GM12878 (cell line): ENCODE measurements at regions not wholly inside any gene's neighbourhood (a gene's known extent, or its start where the extent isn't known, plus 50 kb on each side); places are given as distances from the start of the nearest gene placed in this dataset.

Source experiments
- ATAC-seq: fragments of 200-7000 bp; cut with Tn5 transposase; 3 replicates; pipeline ENCODE4 v1.9.1; 2020; ENCODE audit warnings: mild to moderate bottlenecking, moderate library complexity
- BruUV-seq: library from RNA; stranded (reverse); fragments of 400-500 nt; replicated peaks from 2 replicates; lab custom pipeline; 2021; lab: Mats Ljungman, UMichigan
- CTCF ChIA-PET: fragments of 300-600 bp; sonication (Branson Sonifier 250); formaldehyde crosslinking; extraction: SDS; loops from one replicate; lab custom pipeline; 2021; ENCODE audit warnings: inconsistent platforms; lab: Yijun Ruan, JAX
- POLR2A ChIA-PET: fragments of 350-600 bp; formaldehyde crosslinking; extraction: SDS; loops from one replicate; lab custom pipeline; 2021; ENCODE audit warnings: inconsistent platforms; lab: Charles Lee
- RAD21 ChIA-PET: fragments of 300-600 bp; sonication (Branson Sonifier 250); formaldehyde crosslinking; loops from one replicate; lab custom pipeline; 2023; ENCODE audit warnings: antibody characterized with exemption; ENCODE audit not compliant: unreplicated experiment; lab: Charles Lee
- SMC1A ChIA-PET: fragments of 300-600 bp; sonication (Branson Sonifier 250); formaldehyde crosslinking; loops from one replicate; lab custom pipeline; 2023; ENCODE audit not compliant: unreplicated experiment, uncharacterized antibody; lab: Charles Lee
- DNase-seq: peaks from one replicate; pipeline ENCODE4 v3.0.0-alpha.2; 2011; ENCODE audit warnings: low read depth, low spot score
- FAIRE-seq: peaks from 3 replicates; lab custom pipeline; 2011; peaks lifted over from hg19 to GRCh38; lab: Jason Lieb, UNC
- H2AFZ ChIP-seq: 2 replicates; pipeline ENCODE4 v1.6.0; 2011; ENCODE audit warnings: low read depth, low read length, control low read depth; ENCODE audit not compliant: control insufficient read depth
- H3K27ac ChIP-seq: 2 replicates; pipeline ENCODE4 v1.5.1; 2011; ENCODE audit warnings: control low read depth; ENCODE audit not compliant: control insufficient read depth, insufficient read depth
- H3K27me3 ChIP-seq, 2 experiments: replicated peaks in 1 of 2; 2 replicates each; pipeline versions ENCODE4 v1.6.0 to v1.6.1; 2011; ENCODE audit warnings: low read length in 1 of 2; ENCODE audit not compliant: control insufficient read depth in 2 of 2, insufficient read depth in 2 of 2
- H3K36me3 ChIP-seq, 2 experiments: 2 replicates each; pipeline ENCODE4 v1.5.1; 2011; ENCODE audit warnings: low read length in 1 of 2; ENCODE audit not compliant: control insufficient read depth in 2 of 2, insufficient read depth in 2 of 2
- H3K4me1 ChIP-seq: 2 replicates; pipeline ENCODE4 v1.6.1; 2011; ENCODE audit warnings: mild to moderate bottlenecking, low read length, moderate library complexity, mixed read lengths; ENCODE audit not compliant: control insufficient read depth, insufficient read depth
- H3K4me2 ChIP-seq: 2 replicates; pipeline ENCODE4 v1.6.0; 2011; ENCODE audit warnings: control low read depth; ENCODE audit not compliant: control insufficient read depth, insufficient read depth
- H3K4me3 ChIP-seq: fragments of 200-600 bp; sonication (generic); 2 replicates; pipeline ENCODE4 v1.5.1; 2016
- H3K79me2 ChIP-seq: 2 replicates; pipeline ENCODE4 v1.6.0; 2011; ENCODE audit warnings: low read length; ENCODE audit not compliant: control insufficient read depth, insufficient read depth
- H3K9ac ChIP-seq: 2 replicates; pipeline ENCODE4 v1.8.0; 2011; ENCODE audit warnings: low read length, control low read depth, mixed read lengths; ENCODE audit not compliant: control insufficient read depth, insufficient read depth
- H3K9me3 ChIP-seq: replicated peaks from 3 replicates; pipeline ENCODE4 v1.5.1; 2011; ENCODE audit warnings: mild to moderate bottlenecking, low read length; ENCODE audit not compliant: control insufficient read depth, insufficient read depth
- H4K20me1 ChIP-seq: 2 replicates; pipeline ENCODE4 v1.6.0; 2011; ENCODE audit not compliant: control insufficient read depth, insufficient read depth
- ATF7 ChIP-seq: fragments of 450-650 bp; IDR thresholded peaks from 2 replicates; pipeline ENCODE4 v1.6.1; 2016; ENCODE audit warnings: low read depth, mild to moderate bottlenecking
- BACH1 ChIP-seq: fragments of 450-650 bp; IDR thresholded peaks from 2 replicates; pipeline ENCODE4 v1.6.1; 2017; ENCODE audit warnings: mild to moderate bottlenecking, borderline replicate concordance
- IRF3 ChIP-seq: fragments of 450-650 bp; IDR thresholded peaks from 2 replicates; pipeline ENCODE4 v1.6.1; 2014; ENCODE audit warnings: mild to moderate bottlenecking
- MAX ChIP-seq: IDR thresholded peaks from 2 replicates; pipeline ENCODE4 v1.6.1; 2012; ENCODE audit warnings: low read depth, low read length, improper control_type of control experiment
- NFIC ChIP-seq: IDR thresholded peaks from 2 replicates; pipeline ENCODE4 v1.6.1; 2012; ENCODE audit warnings: low read depth, mild to moderate bottlenecking, inconsistent platforms, low read length, moderate library complexity
- NR2F1 ChIP-seq: fragments of 450-650 bp; conservative IDR thresholded peaks from 2 replicates; pipeline ENCODE4 v1.6.1; 2017; ENCODE audit warnings: mild to moderate bottlenecking
- PBX3 ChIP-seq: IDR thresholded peaks from 2 replicates; pipeline ENCODE4 v1.6.1; 2011; ENCODE audit warnings: mild to moderate bottlenecking, low read depth, low read length, moderate library complexity; ENCODE audit not compliant: insufficient replicate concordance
- POLR2A ChIP-seq: IDR thresholded peaks from 2 replicates; pipeline ENCODE4 v1.6.1; 2011; ENCODE audit warnings: low read depth, mild to moderate bottlenecking, low read length
- REST ChIP-seq: IDR thresholded peaks from 2 replicates; pipeline ENCODE4 v1.6.1; 2012; ENCODE audit warnings: mild to moderate bottlenecking, low read depth, low read length
- SMAD1 ChIP-seq: fragments of 450-650 bp; IDR thresholded peaks from 2 replicates; pipeline ENCODE4 v1.6.1; 2018; ENCODE audit warnings: mild to moderate bottlenecking, low read depth; ENCODE audit not compliant: partially characterized antibody
- SRF ChIP-seq, 2 experiments: IDR thresholded peaks; 2 replicates each; pipeline ENCODE4 v1.6.1; 2011; ENCODE audit warnings: low read depth in 2 of 2, low read length in 2 of 2, mild to moderate bottlenecking in 1 of 2, moderate library complexity in 1 of 2
- ZNF622 ChIP-seq: fragments of 450-650 bp; IDR thresholded peaks from 2 replicates; pipeline ENCODE4 v1.6.1; 2017; ENCODE audit warnings: mild to moderate bottlenecking, inconsistent platforms
- WGBS: methylation state at CpG from one replicate; pipeline ENCODE4 v1.1.6; 2016; ENCODE audit warnings: low lambda C conversion rate; ENCODE audit not compliant: insufficient replicate concordance, insufficient coverage; ENCODE audit errors: missing lambda C conversion rate; 5-methylcytosine and 5-hydroxymethylcytosine counted together
- in situ Hi-C: fragments of 300-500 bp; cut with MboI; formaldehyde crosslinking; loops from 9 replicates; pipeline ENCODE4 v1.14.3; 2018; ENCODE audit warnings: mixed read lengths
- intact Hi-C: fragments of 100-400 bp; cut with micrococcal nuclease; formaldehyde crosslinking; loops from one replicate; pipeline ENCODE4 v1.14.2; 2022; ENCODE audit not compliant: unreplicated experiment

- Histone ChIP-seq H3K27me3 (no peaks in the 10 kb centered on the region), H3K9ac (no peak overlapping the region), H3K9me3 (no peaks in the 10 kb centered on the region), H3K27ac (no peak overlapping the region), H3K4me2 (no peak overlapping the region), H3K4me3 (no peak overlapping the region)
- no peak for FAIRE-seq
- POLR2A ChIA-PET, result no interaction called here
- intact Hi-C loops, result no loop called here
- no peak for ATAC-seq
- TF ChIP-seq SMAD1 (no peak), ZNF622 (no peak), PBX3 (no peak), NFIC (no peak), POLR2A (no peak), BACH1 (no peak), MAX (no peak), ATF7 (no peak), REST (no peak), NR2F1 (no peak), IRF3 (no peak), SRF (IDR thresholded peaks at IDR 0.05; ENCODE audit: low read depth in 2 of 2, low read length in 2 of 2) (no peak)
- TF ChIP-seq, all 136 proteins: peak for 0
- no peaks in the 10 kb centered on the region for H3K79me2 ChIP-seq
- no peak overlapping the region for H2AFZ ChIP-seq
- ChIA-PET RAD21 (interaction anchor here (1.2 kb wide), 1 partner anchor 10 kb away, joined by 3 read pairs; no protein-coding TSS in a partner anchor), SMC1A (no interaction called here), CTCF (interaction anchor here (1.1 to 4.2 kb wide), 3 partner anchors 12 to 130 kb away, joined by 3 to 17 read pairs (median 5); no protein-coding TSS in a partner anchor)
- no TSS peak for BruUV-seq
- no peaks in the 10 kb centered on the region for H3K4me1 ChIP-seq
- in situ Hi-C loops, result no loop called here
- 15% methylated on average over 6 of the region's 6 CpGs for WGBS
- no peaks in the 10 kb centered on the region for H4K20me1 ChIP-seq
- H3K36me3 ChIP-seq, result no peaks in the 10 kb centered on the region
- no peak for DNase-seq
Measured at GRCh38 chr9:69981686-69982445, 61.8 kb upstream of the MAMDC2 start.
